Activated gamma-delta T cell treated with Interleukin-2 at 50 U/mL for 16 hours (primary cell): ENCODE measurements at regions not wholly inside any gene's neighbourhood (a gene's known extent, or its start where the extent isn't known, plus 50 kb on each side); places are given as distances from the start of the nearest gene placed in this dataset.
"Not testable (repeated sequence)": the region's sequence is repeated elsewhere in the genome, so short reads cannot be mapped to it uniquely, and the experiment has no call there.

Source experiments
- DNase-seq: peaks from one replicate; pipeline ENCODE4 v3.0.0-alpha.2; 2020

- no peak for DNase-seq
These were observed 80.8 kb upstream of the AGAP1 start for GRCh38 chr2:235413064-235413463.

- DNase-seq = no peak
These were observed 79.4 kb upstream of the AGAP1 start for GRCh38 chr2:235414422-235414821.

GRCh38 chr2:235416858-235417499 is 76.9 kb upstream of the AGAP1 start:
- no peak for DNase-seq

GRCh38 chr2:235418918-235419317 is 74.9 kb upstream of the AGAP1 start:
- DNase-seq = no peak

GRCh38 chr2:235419996-235420395 is 73.8 kb upstream of the AGAP1 start:
- no peak for DNase-seq

- no peak for DNase-seq
These were observed 72.2 kb upstream of the AGAP1 start for GRCh38 chr2:235421618-235422017.

- no peak for DNase-seq
These were observed 63.3 kb upstream of the AGAP1 start for GRCh38 chr2:235430366-235431083.

GRCh38 chr2:235432741-235433520 is 60.9 kb upstream of the AGAP1 start:
- no peak for DNase-seq

GRCh38 chr2:235433860-235434259 is 60.0 kb upstream of the AGAP1 start:
- DNase-seq = no peak

GRCh38 chr2:235439959-235440662 is 53.7 kb upstream of the AGAP1 start:
- no peak for DNase-seq

- not testable (repeated sequence) for DNase-seq
These were observed 50.3 kb upstream of the AGAP1 start for GRCh38 chr2:235443580-235443979.
